Astrocyte (in vitro differentiated cells and primary cell): ENCODE measurements at regions not wholly inside any gene's neighbourhood (a gene's known extent, or its start where the extent isn't known, plus 50 kb on each side); places are given as distances from the start of the nearest gene placed in this dataset.

Source experiments
- DNase-seq: peaks from one replicate; pipeline ENCODE4 v3.0.0-alpha.2; 2010; ENCODE audit warnings: low read depth
- FAIRE-seq: peaks from 2 replicates; lab custom pipeline; 2011; peaks lifted over from hg19 to GRCh38; lab: Jason Lieb, UNC
- H2AFZ ChIP-seq: 2 replicates; pipeline ENCODE4 v1.6.0; 2012; ENCODE audit warnings: low read depth, low read length, inconsistent platforms
- H3K27ac ChIP-seq: 2 replicates; pipeline ENCODE4 v1.5.1; 2011; ENCODE audit warnings: low read depth, low read length, inconsistent platforms
- H3K27me3 ChIP-seq: 2 replicates; pipeline ENCODE4 v1.6.0; 2011; ENCODE audit warnings: low read length, inconsistent platforms; ENCODE audit not compliant: insufficient read depth
- H3K36me3 ChIP-seq: 2 replicates; pipeline ENCODE4 v1.5.1; 2011; ENCODE audit warnings: low read length, inconsistent platforms; ENCODE audit not compliant: insufficient read depth
- H3K4me1 ChIP-seq: 2 replicates; pipeline ENCODE4 v1.5.1; 2011; ENCODE audit warnings: low read length, inconsistent platforms; ENCODE audit not compliant: insufficient read depth
- H3K4me2 ChIP-seq: 2 replicates; pipeline ENCODE4 v1.6.0; 2012; ENCODE audit warnings: low read length, inconsistent platforms
- H3K4me3 ChIP-seq: 2 replicates; pipeline ENCODE4 v1.5.1; 2011; ENCODE audit warnings: low read depth, mild to moderate bottlenecking, low read length, inconsistent platforms; ENCODE audit not compliant: insufficient read depth
- H3K79me2 ChIP-seq: 2 replicates; pipeline ENCODE4 v1.6.0; 2012; ENCODE audit warnings: mild to moderate bottlenecking, low read length, inconsistent platforms; ENCODE audit not compliant: insufficient read depth
- H3K9ac ChIP-seq: 2 replicates; pipeline ENCODE4 v1.6.0; 2012; ENCODE audit warnings: mild to moderate bottlenecking, low read length, inconsistent platforms
- H3K9me3 ChIP-seq: 2 replicates; pipeline ENCODE4 v1.5.1; 2012; ENCODE audit warnings: low read depth, mild to moderate bottlenecking, low read length, inconsistent platforms; ENCODE audit not compliant: insufficient read depth
- H4K20me1 ChIP-seq: 2 replicates; pipeline ENCODE4 v1.6.0; 2012; ENCODE audit warnings: low read length, inconsistent platforms; ENCODE audit not compliant: insufficient read depth
- H3K27ac Mint-ChIP-seq: one replicate; pipeline ENCODE4 v1.8.0; 2021; ENCODE audit warnings: mild to moderate bottlenecking, mixed read lengths; ENCODE audit not compliant: unreplicated experiment
- H3K27me3 Mint-ChIP-seq: one replicate; pipeline ENCODE4 v1.8.0; 2021; ENCODE audit warnings: low read depth, mixed read lengths; ENCODE audit not compliant: unreplicated experiment
- H3K36me3 Mint-ChIP-seq: one replicate; pipeline ENCODE4 v1.8.0; 2021; ENCODE audit warnings: low read depth, mixed read lengths; ENCODE audit not compliant: unreplicated experiment
- H3K4me1 Mint-ChIP-seq: one replicate; pipeline ENCODE4 v1.8.0; 2021; ENCODE audit warnings: low read depth, mixed read lengths; ENCODE audit not compliant: unreplicated experiment
- H3K4me3 Mint-ChIP-seq: one replicate; pipeline ENCODE4 v1.8.0; 2021; ENCODE audit warnings: mild to moderate bottlenecking, moderate library complexity, mixed read lengths; ENCODE audit not compliant: unreplicated experiment
- H3K9me3 Mint-ChIP-seq: one replicate; pipeline ENCODE4 v1.8.0; 2021; ENCODE audit warnings: mild to moderate bottlenecking, mixed read lengths; ENCODE audit not compliant: unreplicated experiment
- EZH2 ChIP-seq: IDR thresholded peaks from 2 replicates; pipeline ENCODE4 v1.6.1; 2012; ENCODE audit warnings: mild to moderate bottlenecking, low read length, inconsistent platforms; ENCODE audit not compliant: insufficient read depth
- TF ChIP-seq, protein P1 (sequence below): IDR thresholded peaks from 2 replicates; pipeline ENCODE4 v1.5.1; 2011; ENCODE audit warnings: low read depth, mild to moderate bottlenecking, inconsistent platforms, low read length, moderate library complexity; ENCODE audit not compliant: insufficient read depth

GRCh38 chr7:21304808-21305375 lies 123.0 kb upstream of the SP4 start:
- no peak for FAIRE-seq
- no peaks in the 10 kb centered on the region for H3K36me3 Mint-ChIP-seq

DNA sequence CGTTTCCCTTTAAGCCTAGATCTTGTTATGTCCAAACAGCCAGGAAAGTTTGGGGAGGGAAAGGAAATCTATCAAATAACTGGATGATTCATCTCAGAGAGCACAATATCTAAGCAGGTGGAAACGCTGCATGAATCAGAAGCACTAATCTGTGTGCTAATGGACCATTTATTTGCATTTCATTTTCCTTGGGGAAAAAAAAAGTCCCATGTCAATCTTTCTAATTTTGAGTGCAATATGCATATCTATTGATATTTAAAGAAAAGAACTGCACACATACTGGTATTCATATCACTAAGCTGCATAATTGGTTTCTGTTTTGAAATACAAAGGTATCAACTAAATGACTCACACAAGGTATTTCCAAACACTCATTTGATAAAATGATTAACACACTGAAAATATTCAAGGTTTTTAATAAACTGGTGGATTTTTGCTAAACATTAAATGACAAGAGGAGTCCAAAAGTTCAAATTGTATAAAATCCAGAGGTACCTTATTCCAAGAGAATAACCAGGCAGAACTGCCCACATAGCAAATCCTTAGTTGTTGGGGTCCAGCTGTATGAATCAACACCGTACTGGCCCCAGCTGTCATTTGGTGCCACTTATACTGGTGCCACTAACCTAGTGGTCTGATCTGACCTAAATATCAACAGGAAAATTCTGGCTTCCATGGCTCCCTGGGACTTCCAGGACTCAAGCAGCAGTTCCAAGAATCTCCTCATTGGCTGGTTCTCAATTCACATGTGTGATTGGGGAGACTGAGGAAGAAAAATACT lies 122.2 kb upstream of the SP4 start:
- no peak overlapping the region for H3K4me3 Mint-ChIP-seq
- TF ChIP-seq EZH2 = no peak
- TF ChIP-seq, protein P1, sequence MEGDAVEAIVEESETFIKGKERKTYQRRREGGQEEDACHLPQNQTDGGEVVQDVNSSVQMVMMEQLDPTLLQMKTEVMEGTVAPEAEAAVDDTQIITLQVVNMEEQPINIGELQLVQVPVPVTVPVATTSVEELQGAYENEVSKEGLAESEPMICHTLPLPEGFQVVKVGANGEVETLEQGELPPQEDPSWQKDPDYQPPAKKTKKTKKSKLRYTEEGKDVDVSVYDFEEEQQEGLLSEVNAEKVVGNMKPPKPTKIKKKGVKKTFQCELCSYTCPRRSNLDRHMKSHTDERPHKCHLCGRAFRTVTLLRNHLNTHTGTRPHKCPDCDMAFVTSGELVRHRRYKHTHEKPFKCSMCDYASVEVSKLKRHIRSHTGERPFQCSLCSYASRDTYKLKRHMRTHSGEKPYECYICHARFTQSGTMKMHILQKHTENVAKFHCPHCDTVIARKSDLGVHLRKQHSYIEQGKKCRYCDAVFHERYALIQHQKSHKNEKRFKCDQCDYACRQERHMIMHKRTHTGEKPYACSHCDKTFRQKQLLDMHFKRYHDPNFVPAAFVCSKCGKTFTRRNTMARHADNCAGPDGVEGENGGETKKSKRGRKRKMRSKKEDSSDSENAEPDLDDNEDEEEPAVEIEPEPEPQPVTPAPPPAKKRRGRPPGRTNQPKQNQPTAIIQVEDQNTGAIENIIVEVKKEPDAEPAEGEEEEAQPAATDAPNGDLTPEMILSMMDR = no peak
- Histone ChIP-seq H3K4me3 (no peak overlapping the region), H3K4me1 (no peaks in the 10 kb centered on the region), H3K27me3 (no peaks in the 10 kb centered on the region), H3K36me3 (no peaks in the 10 kb centered on the region), H2AFZ (no peak overlapping the region), H3K9me3 (peaks cover 3% of the 10 kb centered on the region), H3K79me2 (no peaks in the 10 kb centered on the region), H3K4me2 (no peak overlapping the region), H3K27ac (no peak overlapping the region), H3K9ac (no peak overlapping the region), H4K20me1 (no peaks in the 10 kb centered on the region)
- H3K36me3 Mint-ChIP-seq = no peaks in the 10 kb centered on the region
- H3K4me1 Mint-ChIP-seq = no peaks in the 10 kb centered on the region
- H3K27ac Mint-ChIP-seq = no peak overlapping the region
- H3K27me3 Mint-ChIP-seq = no peaks in the 10 kb centered on the region
- peaks cover 9% of the 10 kb centered on the region for H3K9me3 Mint-ChIP-seq
- FAIRE-seq = no peak
- DNase-seq = no peak

More at GRCh38 chr7:21304808-21305375, 123.0 kb upstream of the SP4 start:
- Mint-ChIP-seq H3K27me3 (no peaks in the 10 kb centered on the region), H3K9me3 (peaks cover 9% of the 10 kb centered on the region), H3K4me1 (no peaks in the 10 kb centered on the region), H3K4me3 (no peak overlapping the region), H3K27ac (no peak overlapping the region)
- Histone ChIP-seq H3K4me2 (no peak overlapping the region), H3K79me2 (no peaks in the 10 kb centered on the region), H3K4me1 (no peaks in the 10 kb centered on the region), H2AFZ (no peak overlapping the region), H3K9ac (no peak overlapping the region), H3K9me3 (peaks cover 3% of the 10 kb centered on the region), H3K4me3 (no peak overlapping the region), H4K20me1 (no peaks in the 10 kb centered on the region), H3K27ac (no peak overlapping the region), H3K36me3 (no peaks in the 10 kb centered on the region), H3K27me3 (no peaks in the 10 kb centered on the region)
- no peak for DNase-seq
- no peak for TF ChIP-seq EZH2
- TF ChIP-seq, protein P1 = no peak

DNA sequence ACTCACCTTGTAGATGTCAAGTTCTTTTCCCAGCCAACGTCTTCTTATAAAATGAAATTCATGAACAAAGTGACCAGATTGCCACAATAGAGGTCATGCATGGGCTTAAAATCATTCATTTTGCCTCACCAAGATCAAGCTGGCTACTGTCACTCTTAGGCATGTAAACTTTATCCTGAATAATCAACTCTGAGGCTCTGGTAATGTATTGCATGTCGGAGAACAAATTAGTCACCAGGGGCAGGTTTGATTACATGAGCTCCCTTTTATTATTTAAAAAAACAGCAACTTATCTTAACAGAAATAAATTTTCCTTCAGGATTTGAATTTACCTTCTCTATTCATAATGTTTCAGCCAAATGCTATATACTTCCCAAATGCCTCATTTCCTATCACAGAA lies 112.9 kb upstream of the SP4 start:
- no peak overlapping the region for H3K4me3 ChIP-seq
- no peaks in the 10 kb centered on the region for H3K27me3 ChIP-seq
- Mint-ChIP-seq H3K27ac (no peak overlapping the region), H3K27me3 (no peaks in the 10 kb centered on the region), H3K4me1 (peaks cover 7% of the 10 kb centered on the region), H3K36me3 (no peaks in the 10 kb centered on the region), H3K9me3 (no peaks in the 10 kb centered on the region), H3K4me3 (no peak overlapping the region)
- H3K4me1 ChIP-seq = no peaks in the 10 kb centered on the region
- no peaks in the 10 kb centered on the region for H3K79me2 ChIP-seq
- DNase-seq (no peak), FAIRE-seq (no peak)
- H3K9me3 ChIP-seq = no peaks in the 10 kb centered on the region
- H2AFZ ChIP-seq = no peak overlapping the region
- no peak overlapping the region for H3K4me2 ChIP-seq
- no peak for TF ChIP-seq EZH2
- TF ChIP-seq, protein P1 = no peak
- H3K9ac ChIP-seq = no peak overlapping the region
- H3K36me3 ChIP-seq = no peaks in the 10 kb centered on the region
- no peaks in the 10 kb centered on the region for H4K20me1 ChIP-seq
- no peak overlapping the region for H3K27ac ChIP-seq
